Epidermal melanocyte (primary cell): ENCODE measurements at regions not wholly inside any gene's neighbourhood (a gene's known extent, or its start where the extent isn't known, plus 50 kb on each side); places are given as distances from the start of the nearest gene placed in this dataset.
"Not testable (repeated sequence)": the region's sequence is repeated elsewhere in the genome, so short reads cannot be mapped to it uniquely, and the experiment has no call there.

Source experiments
- DNase-seq: peaks from one replicate; pipeline ENCODE4 v3.0.0; 2011; ENCODE audit warnings: low spot score; ENCODE audit not compliant: insufficient read length

GRCh38 chr12:87344699-87345098 is 684.5 kb downstream of the C12orf50 start:
- no peak for DNase-seq

DNA sequence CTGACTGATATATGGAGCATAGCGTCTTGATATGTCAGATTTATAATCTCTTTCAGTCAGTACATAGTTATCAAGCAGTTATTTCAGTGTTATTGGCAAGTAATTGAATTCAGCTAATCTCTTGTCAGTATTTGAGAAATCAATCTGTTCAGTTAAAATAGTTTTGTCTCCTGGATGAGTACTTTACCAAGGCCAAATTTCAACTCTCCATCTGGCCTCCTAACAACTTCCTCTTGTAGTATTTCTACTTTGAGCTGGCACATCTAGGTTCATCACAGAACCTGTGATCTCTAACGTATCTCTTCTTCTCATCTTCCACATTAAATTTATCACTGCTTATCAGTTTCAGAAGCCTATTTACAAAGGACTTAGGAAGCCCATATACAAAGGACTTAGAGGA is 690.5 kb downstream of the C12orf50 start:
- no peak for DNase-seq

- DNase-seq = no peak
These were observed 692.3 kb downstream of the C12orf50 start for GRCh38 chr12:87336814-87337336.

DNA sequence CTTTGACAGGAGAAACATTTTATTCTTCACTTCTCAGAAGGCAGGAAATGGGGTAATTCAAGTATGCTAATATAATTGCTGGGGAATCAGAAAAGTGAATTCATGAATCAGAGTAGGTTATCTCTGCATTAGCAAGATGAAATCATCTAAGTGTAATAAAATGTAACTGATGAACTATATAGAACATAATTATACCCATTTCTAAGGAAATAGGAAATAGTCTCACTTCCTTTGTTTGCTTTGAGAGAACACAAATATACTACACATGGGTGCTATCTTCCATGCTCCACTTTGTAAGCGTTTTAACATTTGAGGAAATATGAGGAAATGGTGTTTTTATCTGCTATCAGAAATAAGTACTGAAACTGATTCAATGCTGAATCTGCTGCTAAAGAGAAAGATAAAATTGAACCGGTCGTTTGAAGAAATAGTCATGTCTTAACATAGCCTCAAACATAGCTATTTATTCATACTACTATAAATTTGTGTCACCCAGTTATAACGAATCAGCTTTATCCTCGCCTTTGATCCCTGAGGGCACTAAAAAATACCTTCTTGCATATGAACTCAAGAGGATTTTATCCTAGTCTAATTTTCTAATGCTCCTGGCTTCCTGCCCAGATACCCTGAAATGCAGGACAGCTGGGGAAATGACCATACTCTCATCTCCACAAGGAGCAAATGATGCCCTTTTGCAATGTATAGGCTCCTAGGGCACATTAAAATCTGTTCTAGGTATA is 696.0 kb downstream of the C12orf50 start:
- DNase-seq = no peak

GRCh38 chr12:87330071-87330555 is 699.1 kb downstream of the C12orf50 start:
- DNase-seq = not testable (repeated sequence)

- no peak for DNase-seq
These were observed 699.9 kb downstream of the C12orf50 start for GRCh38 chr12:87329076-87329863.

DNA sequence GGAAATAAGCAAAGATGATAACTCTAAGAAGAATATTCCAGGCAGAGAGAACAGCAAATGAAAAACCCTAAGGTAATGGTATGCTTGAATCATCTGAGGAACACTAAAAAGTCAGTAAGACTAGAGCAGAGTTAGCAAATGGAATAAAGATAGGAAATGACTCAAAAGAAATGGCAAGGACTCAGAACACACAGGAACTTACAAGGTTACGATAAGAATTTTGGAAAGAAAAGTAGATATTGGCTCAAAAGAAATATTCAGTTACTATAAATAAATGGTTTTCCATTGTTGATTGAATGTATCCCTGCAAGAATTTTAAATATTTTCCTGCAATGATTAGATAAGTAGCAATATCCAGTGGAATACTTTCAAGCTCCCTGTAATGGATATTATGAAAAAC is 705.8 kb downstream of the C12orf50 start:
- no peak for DNase-seq

GRCh38 chr12:87320724-87321123 is 708.5 kb downstream of the C12orf50 start:
- DNase-seq = no peak

DNA sequence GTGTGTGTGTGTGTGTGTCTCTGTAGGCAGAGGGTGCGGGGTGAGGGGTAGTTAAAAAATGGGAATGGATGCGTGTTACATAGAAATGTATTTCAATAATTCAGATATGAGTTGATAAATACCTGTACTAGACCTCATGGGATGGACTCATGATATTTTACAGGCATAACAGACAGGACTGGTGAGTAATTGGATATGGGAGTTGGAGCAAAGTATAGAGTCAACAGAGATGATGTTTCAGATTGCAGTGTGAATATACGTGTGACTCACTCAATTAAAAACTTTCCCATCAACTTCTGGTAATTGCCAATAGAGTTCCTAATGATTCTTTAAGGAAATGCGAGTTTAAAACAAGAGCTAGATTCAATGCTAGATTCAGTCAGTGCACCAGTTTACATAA is 711.9 kb downstream of the C12orf50 start:
- no peak for DNase-seq

- DNase-seq = no peak
These were observed 718.0 kb downstream of the C12orf50 start for GRCh38 chr12:87311206-87311605.

- DNase-seq = no peak
These were observed 719.1 kb downstream of the C12orf50 start for GRCh38 chr12:87310126-87310525.

GRCh38 chr12:87305481-87305880 is 723.7 kb downstream of the C12orf50 start:
- DNase-seq = no peak

DNA sequence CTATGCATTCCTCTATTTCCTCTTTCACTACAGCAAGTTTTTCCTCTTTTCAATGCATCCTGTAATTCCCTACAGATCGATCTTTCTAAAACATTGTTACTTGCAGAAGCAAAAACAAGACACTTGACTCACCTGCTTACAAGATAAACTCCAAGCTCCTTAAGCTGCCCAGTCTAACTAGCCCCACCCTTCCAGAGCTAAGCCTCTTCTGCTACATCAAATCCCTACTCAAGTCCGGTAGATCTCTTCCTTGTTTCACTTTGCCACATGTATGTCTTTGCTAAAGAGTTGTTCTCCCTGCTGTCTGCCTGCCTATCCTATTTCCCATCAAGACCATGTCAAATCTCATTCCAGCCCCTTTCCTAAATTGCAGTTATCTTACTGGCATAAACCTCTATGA is 724.8 kb downstream of the C12orf50 start:
- DNase-seq = no peak

- no peak for DNase-seq
These were observed 725.7 kb downstream of the C12orf50 start for GRCh38 chr12:87303396-87304012.

DNA sequence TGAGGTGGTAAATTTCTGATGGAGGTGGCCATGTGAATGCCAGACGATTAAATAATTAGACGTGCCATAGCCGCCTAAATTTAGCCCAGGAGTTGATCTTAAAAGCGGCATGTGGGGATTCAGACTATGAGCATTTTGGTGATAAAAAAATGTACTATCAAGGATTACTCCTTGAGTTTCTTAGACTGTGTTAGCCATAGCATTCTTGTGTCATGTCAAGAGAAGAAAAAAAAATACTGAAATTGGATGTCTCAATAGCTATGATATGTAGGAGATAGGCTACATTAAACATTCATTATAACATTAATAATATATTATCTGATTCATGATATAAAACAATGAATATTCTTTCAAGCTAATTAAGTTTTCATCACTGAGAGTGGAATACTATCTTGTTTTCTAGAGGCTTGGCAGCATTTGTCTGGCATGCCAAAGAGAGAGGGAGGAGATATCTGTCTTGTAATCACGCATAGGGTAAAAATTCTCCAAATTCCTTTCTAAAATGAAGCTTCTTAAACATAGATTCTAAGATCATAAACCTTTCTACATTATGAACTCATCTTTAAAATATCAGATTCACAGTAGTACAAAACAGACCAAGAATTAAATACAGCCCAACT is 727.0 kb downstream of the C12orf50 start:
- no peak for DNase-seq

DNA sequence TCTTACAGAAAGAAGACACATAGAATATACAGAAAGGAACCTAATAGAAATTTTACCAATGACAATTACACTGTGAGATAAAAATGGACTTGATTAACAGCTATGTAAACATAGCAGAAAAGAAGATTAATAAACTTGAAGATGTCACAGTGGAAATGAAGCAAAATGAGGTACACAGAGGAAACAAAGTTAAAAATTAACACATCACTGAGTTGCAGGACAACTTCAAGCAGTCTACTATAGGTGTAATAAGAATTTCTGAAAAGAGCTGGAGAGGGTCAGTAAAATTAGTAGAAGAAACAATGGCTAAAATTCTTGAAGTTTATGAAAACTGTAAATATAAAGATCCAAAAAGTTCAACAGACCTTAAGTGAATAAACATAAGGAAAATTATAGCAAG is 738.7 kb downstream of the C12orf50 start:
- DNase-seq = no peak

- no peak for DNase-seq
These were observed 745.3 kb downstream of the C12orf50 start for GRCh38 chr12:87283886-87284285.

- DNase-seq = no peak
These were observed 746.1 kb downstream of the C12orf50 start for GRCh38 chr12:87283111-87283510.

DNA sequence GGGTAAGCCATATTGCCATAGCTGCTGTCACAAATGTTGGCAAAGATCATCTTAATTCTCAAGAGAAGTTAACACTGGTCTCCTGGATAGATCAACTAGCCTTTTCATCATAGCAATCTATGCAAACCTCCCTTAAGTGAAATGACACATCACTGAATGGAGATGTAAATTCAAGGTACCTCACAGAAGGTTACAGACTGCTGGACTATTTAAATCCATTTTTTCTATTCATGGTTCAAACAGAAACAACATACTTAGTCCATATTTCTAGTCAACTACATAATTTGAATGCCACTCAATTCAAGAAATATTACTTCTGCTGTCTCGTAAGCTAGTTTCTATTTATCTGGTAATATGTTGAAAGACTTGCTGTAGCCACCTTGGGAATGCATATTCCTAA is 748.3 kb downstream of the C12orf50 start:
- DNase-seq = no peak

DNA sequence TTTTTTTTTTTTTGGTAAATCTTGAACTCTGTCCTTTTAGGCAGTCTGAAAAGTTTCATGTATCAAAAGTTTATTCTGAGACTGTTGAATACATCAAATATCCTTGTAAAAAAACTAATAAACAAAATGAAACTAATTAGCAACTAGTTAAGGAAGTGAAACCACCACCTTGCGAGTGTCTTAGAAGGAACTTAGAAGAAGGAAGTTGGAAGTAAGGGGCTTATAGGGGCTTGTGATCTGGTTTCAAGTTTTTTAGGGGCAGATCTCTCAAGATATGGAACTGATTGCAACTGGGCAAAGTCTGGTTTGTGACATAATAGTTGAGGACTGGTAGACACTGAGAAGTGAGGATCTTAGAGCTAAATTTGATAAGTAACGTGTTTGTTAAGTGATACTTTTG is 748.8 kb downstream of the C12orf50 start:
- DNase-seq = no peak

- DNase-seq = no peak
These were observed 754.5 kb downstream of the C12orf50 start for GRCh38 chr12:87274594-87275245.
